GM06990 (cell line): ENCODE measurements at regions not wholly inside any gene's neighbourhood (a gene's known extent, or its start where the extent isn't known, plus 50 kb on each side); places are given as distances from the start of the nearest gene placed in this dataset.

Experiments used
- DNase-seq: peaks from one replicate; pipeline ENCODE4 v3.0.0-alpha.2; 2011; ENCODE audit not compliant: insufficient read length; ENCODE audit errors: extremely low read depth
- H3K27me3 ChIP-seq: replicated peaks from 2 replicates; pipeline ENCODE4 v1.6.0; 2011; ENCODE audit warnings: low read length; ENCODE audit not compliant: control insufficient read depth, insufficient read depth
- H3K36me3 ChIP-seq: 2 replicates; pipeline ENCODE4 v1.5.1; 2011; ENCODE audit warnings: low read length; ENCODE audit not compliant: control insufficient read depth, insufficient read depth
- H3K4me3 ChIP-seq: replicated peaks from 2 replicates; pipeline ENCODE4 v1.5.1; 2011; ENCODE audit warnings: low read depth, mild to moderate bottlenecking, control low read depth, low read length
- TF ChIP-seq, protein P1 (sequence below): IDR thresholded peaks from 2 replicates; pipeline ENCODE4 v1.5.1; 2011; ENCODE audit warnings: low read length, control low read depth, mild to moderate bottlenecking, inconsistent platforms; ENCODE audit not compliant: insufficient read depth, poor library complexity, severe bottlenecking

DNA sequence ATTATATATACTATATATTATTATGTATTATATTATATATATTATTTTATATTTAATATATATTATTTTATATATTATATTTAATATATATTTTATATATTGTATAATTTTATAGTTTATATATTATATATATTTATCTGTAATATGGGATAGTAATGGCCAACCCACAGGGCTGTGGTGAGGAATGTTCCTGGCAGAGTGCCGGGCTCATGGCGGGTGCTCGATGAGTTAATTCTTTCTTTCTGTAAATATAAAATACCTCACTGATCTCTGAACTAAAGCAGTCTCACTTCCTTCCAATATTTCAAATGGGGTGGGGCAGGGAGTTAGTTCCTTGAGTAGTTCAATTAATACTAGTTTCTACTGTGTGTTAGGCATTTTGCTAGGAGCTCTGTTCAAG, 389.4 kb downstream of the TSN start:
- Histone ChIP-seq H3K36me3 (no peaks in the 10 kb centered on the region), H3K4me3 (no peak overlapping the region), H3K27me3 (no peaks in the 10 kb centered on the region)
- TF ChIP-seq, protein P1, sequence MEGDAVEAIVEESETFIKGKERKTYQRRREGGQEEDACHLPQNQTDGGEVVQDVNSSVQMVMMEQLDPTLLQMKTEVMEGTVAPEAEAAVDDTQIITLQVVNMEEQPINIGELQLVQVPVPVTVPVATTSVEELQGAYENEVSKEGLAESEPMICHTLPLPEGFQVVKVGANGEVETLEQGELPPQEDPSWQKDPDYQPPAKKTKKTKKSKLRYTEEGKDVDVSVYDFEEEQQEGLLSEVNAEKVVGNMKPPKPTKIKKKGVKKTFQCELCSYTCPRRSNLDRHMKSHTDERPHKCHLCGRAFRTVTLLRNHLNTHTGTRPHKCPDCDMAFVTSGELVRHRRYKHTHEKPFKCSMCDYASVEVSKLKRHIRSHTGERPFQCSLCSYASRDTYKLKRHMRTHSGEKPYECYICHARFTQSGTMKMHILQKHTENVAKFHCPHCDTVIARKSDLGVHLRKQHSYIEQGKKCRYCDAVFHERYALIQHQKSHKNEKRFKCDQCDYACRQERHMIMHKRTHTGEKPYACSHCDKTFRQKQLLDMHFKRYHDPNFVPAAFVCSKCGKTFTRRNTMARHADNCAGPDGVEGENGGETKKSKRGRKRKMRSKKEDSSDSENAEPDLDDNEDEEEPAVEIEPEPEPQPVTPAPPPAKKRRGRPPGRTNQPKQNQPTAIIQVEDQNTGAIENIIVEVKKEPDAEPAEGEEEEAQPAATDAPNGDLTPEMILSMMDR: no peak
- DNase-seq: no peak

DNA sequence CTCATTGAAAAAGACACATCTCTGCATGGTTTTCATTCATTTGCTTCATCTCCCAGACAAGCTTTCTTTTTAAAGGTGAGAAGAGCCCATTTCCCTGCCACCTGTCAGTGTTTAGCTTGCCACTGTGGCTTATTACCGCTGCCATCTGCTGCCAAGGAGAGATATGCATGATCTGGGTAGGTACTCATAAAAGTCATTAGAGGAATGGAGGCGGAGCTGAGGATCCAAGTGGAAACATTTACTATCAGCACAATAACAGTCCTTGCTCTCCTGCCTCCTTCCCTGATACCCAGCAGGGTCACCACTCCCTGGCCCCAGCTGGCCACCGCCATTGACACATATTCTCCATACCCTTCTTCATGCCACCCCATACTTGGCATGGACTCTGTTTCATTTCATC, 390.4 kb downstream of the TSN start:
- DNase-seq: no peak

DNA sequence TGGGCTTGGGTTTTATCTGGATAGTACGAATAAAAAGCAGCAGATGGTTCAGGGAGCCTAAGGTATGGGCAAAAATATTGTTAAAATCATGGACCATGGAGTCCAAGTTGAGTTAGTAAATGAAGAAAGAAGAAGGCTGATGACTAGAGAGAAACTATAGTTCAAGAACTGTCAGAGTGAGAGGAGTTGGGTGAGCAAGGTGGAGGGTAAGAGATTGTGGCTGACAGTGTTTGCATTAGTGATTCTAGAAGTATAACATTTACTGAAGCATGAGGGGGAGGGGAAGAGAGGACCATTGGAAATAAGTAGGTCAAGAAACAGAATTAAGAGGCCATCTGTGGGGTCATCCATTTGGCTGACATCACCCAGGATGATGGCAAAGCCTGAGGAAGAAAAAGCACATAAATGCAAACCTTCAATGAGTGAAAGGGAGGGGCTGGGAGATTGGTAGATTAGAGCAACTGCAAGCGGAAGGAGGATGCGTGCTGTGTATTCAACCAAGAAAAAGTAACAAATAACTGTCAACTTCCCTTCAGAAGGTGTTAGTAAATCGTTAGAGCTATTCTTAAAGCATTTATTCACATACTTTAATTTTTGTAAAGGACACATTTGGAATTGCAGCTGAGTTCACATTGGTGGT, 392.8 kb downstream of the TSN start:
- TF ChIP-seq, protein P1: no peak
- Histone ChIP-seq H3K4me3 (no peak overlapping the region), H3K36me3 (no peaks in the 10 kb centered on the region), H3K27me3 (no peaks in the 10 kb centered on the region)
- no peak for DNase-seq

More for the DNA sequence above, 390.4 kb downstream of the TSN start:
- Histone ChIP-seq H3K4me3 (no peak overlapping the region), H3K27me3 (no peaks in the 10 kb centered on the region), H3K36me3 (no peaks in the 10 kb centered on the region)
- TF ChIP-seq, protein P1: no peak

DNA sequence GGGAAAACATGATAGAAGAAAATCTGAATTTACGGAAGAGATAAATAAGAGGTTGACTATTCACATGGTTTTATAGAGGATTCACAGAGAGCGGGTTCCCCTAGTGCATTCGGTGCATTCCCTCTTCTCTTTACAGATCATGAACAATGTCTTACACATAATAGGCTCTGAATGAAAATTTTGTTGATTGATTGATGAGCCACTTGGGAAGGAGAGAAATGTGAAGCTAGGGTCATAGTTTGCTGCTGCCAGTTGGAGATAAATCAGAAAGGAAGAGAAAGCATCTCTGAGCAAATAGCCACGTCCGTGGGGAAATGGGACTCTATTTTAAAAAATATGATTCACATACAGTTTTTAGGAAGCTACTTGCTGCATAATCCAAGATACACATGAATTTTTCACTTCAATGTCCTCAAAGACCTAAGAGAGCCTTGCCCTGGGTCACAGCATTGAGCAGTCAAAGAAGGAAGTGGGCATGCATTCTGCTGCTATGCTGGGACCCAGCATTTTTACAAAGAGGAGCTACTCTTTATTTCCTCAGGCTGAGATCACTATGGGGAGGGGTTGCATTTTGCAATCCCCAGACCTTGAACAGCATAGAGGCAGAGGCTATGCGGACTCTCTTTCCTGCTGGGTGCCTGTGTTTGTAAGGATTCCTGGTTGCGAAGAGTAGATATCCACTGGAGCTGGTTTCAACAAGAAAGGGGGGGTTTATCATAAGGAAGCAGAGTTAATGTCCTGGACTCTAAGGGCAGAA, 395.3 kb downstream of the TSN start:
- Histone ChIP-seq H3K27me3 (no peaks in the 10 kb centered on the region), H3K4me3 (no peak overlapping the region), H3K36me3 (no peaks in the 10 kb centered on the region)
- TF ChIP-seq, protein P1: no peak
- no peak for DNase-seq

DNA sequence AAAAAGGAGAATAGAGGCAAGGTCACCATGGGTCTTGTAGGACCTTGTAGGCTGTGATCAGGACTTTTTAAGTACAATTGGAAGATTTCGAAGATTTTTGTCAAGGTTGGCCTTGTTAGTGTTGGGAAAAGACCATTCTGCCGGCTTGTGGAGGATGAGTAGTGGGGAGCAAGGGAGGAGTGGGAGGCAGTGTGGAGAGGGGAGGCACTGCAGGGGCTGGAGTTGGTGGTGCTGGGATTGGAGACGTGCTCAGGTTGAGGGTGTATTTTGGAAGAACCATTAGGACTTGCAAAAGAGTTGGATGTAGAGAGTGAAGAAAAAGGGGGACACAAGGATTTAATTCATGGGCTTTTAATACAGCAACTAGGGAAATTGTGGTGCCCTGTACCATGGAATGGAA, 397.1 kb downstream of the TSN start:
- H3K27me3 ChIP-seq: no peaks in the 10 kb centered on the region
- H3K4me3 ChIP-seq: no peak overlapping the region
- no peaks in the 10 kb centered on the region for H3K36me3 ChIP-seq
- TF ChIP-seq, protein P1: no peak
- no peak for DNase-seq
